RWPE2 (cell line): ENCODE measurements at regions not wholly inside any gene's neighbourhood (a gene's known extent, or its start where the extent isn't known, plus 50 kb on each side); places are given as distances from the start of the nearest gene placed in this dataset.

Experiments
- ATAC-seq: fragments of 200-7000 bp; cut with Tn5 transposase; 3 replicates; pipeline ENCODE4 v1.9.1; 2021; ENCODE audit warnings: low read depth
- DNase-seq: peaks from one replicate; pipeline ENCODE4 v3.0.0-alpha.2; 2020; ENCODE audit warnings: low spot score
- H3K27ac ChIP-seq: fragments of 450-650 bp; 2 replicates; pipeline ENCODE4 v1.5.1; 2017; ENCODE audit warnings: mild to moderate bottlenecking; ENCODE audit not compliant: poor library complexity, severe bottlenecking
- H3K27me3 ChIP-seq: fragments of 250-450 bp; sonication (Bioruptor Pico); 2 replicates; pipeline ENCODE4 v1.5.1; 2021; ENCODE audit warnings: mild to moderate bottlenecking, moderate library complexity; ENCODE audit not compliant: insufficient read depth, poor library complexity, severe bottlenecking
- H3K36me3 ChIP-seq: fragments of 250-450 bp; sonication (Bioruptor Pico); 2 replicates; pipeline ENCODE4 v1.5.1; 2020; ENCODE audit warnings: low read depth, mild to moderate bottlenecking, moderate library complexity
- H3K4me1 ChIP-seq: fragments of 250-450 bp; sonication (Bioruptor Pico); 2 replicates; pipeline ENCODE4 v1.5.1; 2021; ENCODE audit warnings: mild to moderate bottlenecking, moderate library complexity; ENCODE audit not compliant: insufficient read depth, poor library complexity, severe bottlenecking
- H3K4me3 ChIP-seq: fragments of 250-450 bp; sonication (Bioruptor Pico); 2 replicates; pipeline ENCODE4 v1.5.1; 2021; ENCODE audit warnings: mild to moderate bottlenecking, moderate library complexity; ENCODE audit not compliant: severe bottlenecking
- H3K9me3 ChIP-seq: fragments of 250-450 bp; sonication (Bioruptor Pico); 2 replicates; pipeline ENCODE4 v1.5.1; 2021; ENCODE audit warnings: mild to moderate bottlenecking, moderate library complexity; ENCODE audit not compliant: severe bottlenecking
- CTCF ChIP-seq: fragments of 450-650 bp; IDR thresholded peaks from one replicate; pipeline ENCODE4 v1.5.1; 2017; ENCODE audit warnings: mild to moderate bottlenecking, moderate library complexity; ENCODE audit not compliant: poor library complexity, severe bottlenecking

- Histone ChIP-seq H3K27ac (no peak overlapping the region), H3K4me1 (no peaks in the 10 kb centered on the region), H3K4me3 (no peak overlapping the region), H3K36me3 (no peaks in the 10 kb centered on the region), H3K9me3 (no peaks in the 10 kb centered on the region), H3K27me3 (peaks cover 44% of the 10 kb centered on the region)
- ATAC-seq = no peak
- no peak for TF ChIP-seq CTCF
- no peak for DNase-seq
These were observed 925.5 kb downstream of the LRFN5 start for GRCh38 chr14:42532194-42532593.

DNA sequence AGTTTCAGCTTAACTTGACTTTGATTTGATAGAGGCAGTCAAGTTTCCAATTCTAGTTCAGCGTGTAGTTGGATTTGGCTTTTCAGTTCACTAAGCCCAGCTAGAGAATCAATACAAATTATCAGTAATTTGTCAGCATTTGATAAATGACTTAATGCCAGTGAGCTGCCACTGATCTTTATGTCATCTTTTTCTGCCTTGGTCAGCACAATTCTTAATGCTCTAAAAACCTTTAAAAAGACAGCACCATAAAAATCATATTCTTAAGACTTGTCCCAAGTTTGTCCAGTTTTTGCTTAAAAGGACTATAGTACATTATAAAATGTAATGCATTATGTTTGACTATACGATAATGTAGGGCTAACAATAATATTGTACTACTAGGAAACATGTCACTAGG is 920.5 kb downstream of the LRFN5 start:
- DNase-seq = no peak
- no peak overlapping the region for H3K4me3 ChIP-seq
- no peak for TF ChIP-seq CTCF
- no peak for ATAC-seq
- peaks cover 53% of the 10 kb centered on the region for H3K27me3 ChIP-seq
- H3K27ac ChIP-seq = no peak overlapping the region
- H3K36me3 ChIP-seq = no peaks in the 10 kb centered on the region
- H3K4me1 ChIP-seq = no peaks in the 10 kb centered on the region
- no peaks in the 10 kb centered on the region for H3K9me3 ChIP-seq

DNA sequence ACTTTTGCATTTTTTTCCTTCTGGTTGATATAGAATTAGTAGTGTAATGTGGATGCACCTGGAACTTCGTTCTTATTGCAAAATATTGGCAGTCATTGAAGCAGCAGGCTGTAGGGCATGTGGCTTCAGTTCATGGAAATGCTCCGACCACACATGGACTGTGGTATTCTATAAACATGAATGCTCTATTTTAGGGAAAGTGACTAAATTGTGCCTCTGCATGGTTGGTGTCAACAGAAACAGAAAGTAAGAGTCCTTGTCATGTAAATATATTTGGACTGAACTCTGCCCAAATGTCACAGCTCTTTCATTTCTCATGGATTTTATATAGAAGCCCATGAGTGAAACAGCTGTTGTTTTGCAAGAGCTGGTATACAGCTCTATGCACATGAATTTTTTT is 917.0 kb downstream of the LRFN5 start:
- ATAC-seq (no peak), DNase-seq (no peak)
- H3K36me3 ChIP-seq = no peaks in the 10 kb centered on the region
- H3K9me3 ChIP-seq = no peaks in the 10 kb centered on the region
- no peaks in the 10 kb centered on the region for H3K4me1 ChIP-seq
- no peak for TF ChIP-seq CTCF
- no peak overlapping the region for H3K27ac ChIP-seq
- no peak overlapping the region for H3K4me3 ChIP-seq
- H3K27me3 ChIP-seq = peaks cover 52% of the 10 kb centered on the region

GRCh38 chr14:42517806-42518500 is 911.3 kb downstream of the LRFN5 start:
- Histone ChIP-seq H3K4me3 (no peak overlapping the region), H3K27ac (no peak overlapping the region)
- TF ChIP-seq CTCF = no peak

GRCh38 chr14:42513837-42514236 is 907.2 kb downstream of the LRFN5 start:
- Histone ChIP-seq H3K27ac (no peak overlapping the region), H3K4me3 (no peak overlapping the region)

More at GRCh38 chr14:42517806-42518500, 911.3 kb downstream of the LRFN5 start:
- Histone ChIP-seq H3K4me1 (no peaks in the 10 kb centered on the region), H3K9me3 (no peaks in the 10 kb centered on the region), H3K36me3 (no peaks in the 10 kb centered on the region), H3K27me3 (peaks cover 55% of the 10 kb centered on the region)
- DNase-seq (no peak), ATAC-seq (no peak)

More at GRCh38 chr14:42513837-42514236, 907.2 kb downstream of the LRFN5 start:
- no peak for TF ChIP-seq CTCF
- no peaks in the 10 kb centered on the region for H3K4me1 ChIP-seq
- no peaks in the 10 kb centered on the region for H3K9me3 ChIP-seq
- DNase-seq (no peak), ATAC-seq (no peak)
- no peaks in the 10 kb centered on the region for H3K36me3 ChIP-seq
- peaks cover 27% of the 10 kb centered on the region for H3K27me3 ChIP-seq
